Stimulated activated CD8-positive, alpha-beta memory T cell treated with anti-CD3 and anti-CD28 coated beads, Interleukin-4, amount 100 ng/mL, for 24 hours (primary cell): ENCODE measurements at regions not wholly inside any gene's neighbourhood (a gene's known extent, or its start where the extent isn't known, plus 50 kb on each side); places are given as distances from the start of the nearest gene placed in this dataset.

Experiments used
- DNase-seq: peaks from one replicate; pipeline ENCODE4 v3.0.0-alpha.2; 2020; ENCODE audit warnings: low read depth

DNA sequence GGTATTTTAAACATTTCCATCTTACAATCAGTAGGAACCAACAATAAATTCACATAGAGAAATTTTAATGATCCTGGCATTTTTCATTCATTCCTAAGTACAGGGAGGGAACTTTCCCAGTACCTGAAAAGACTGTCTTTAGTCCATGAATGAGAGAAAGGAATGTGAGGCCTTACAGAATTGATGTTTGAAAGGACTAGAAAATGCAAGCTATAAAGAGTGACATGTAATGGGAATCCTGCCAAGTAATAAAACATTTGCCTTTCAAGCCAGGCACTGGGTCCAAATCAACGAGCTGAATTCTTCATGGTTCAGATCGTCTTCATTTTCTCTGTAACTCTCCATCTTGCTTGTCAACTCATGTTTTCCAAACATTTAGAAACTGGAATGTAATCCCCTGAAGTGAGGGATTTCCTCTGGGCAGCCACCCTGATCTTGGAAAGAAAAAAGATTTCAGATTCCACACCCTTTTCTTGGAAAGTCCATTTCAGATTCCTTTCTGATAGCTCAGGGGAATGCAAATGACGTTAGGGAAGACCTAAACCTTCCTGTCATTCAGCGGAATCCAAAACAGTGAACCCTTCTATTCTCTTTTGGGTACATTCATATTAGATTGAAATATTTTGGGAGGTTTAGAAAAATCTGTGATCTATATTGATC, 315.8 kb downstream of the SH3GL2 start:
- DNase-seq: no peak

DNA sequence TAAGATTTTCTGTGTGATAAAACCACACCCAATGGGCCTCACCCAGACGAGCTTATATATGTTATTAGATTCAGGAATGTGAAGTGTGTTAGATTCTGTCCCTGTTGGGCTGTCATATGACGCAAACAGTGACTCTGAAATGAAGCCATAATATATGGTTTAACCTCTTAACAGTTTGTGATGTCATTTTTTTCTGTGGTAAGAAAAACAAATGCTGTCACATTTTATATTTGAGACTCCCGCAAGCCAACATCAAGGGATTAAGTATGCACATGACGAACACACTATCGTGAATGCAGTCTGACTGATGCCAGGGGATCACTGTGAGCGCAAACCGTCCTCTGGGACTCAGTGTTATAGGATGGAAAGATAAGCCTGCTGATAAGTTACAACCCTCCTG, 321.7 kb downstream of the SH3GL2 start:
- no peak for DNase-seq

DNA sequence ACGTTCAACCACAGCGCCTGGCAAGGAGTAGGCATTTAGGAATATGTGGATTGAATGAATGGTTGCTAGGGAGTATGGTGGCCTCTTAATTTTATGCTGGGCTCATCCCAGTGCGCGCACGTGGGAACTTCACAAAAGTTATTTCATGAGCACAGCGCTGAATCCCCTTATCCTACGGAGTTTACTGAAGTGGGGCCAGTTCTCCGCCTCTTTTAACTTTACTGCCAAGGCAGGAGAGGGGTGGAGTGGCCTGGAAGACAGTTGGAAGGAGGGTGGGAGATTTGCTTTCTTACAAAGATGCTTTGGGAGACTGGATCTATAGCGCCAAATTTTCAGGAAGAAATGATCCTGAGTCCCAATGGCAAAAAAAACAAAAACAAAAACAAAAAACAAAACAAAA, 326.5 kb downstream of the SH3GL2 start:
- no peak for DNase-seq

DNA sequence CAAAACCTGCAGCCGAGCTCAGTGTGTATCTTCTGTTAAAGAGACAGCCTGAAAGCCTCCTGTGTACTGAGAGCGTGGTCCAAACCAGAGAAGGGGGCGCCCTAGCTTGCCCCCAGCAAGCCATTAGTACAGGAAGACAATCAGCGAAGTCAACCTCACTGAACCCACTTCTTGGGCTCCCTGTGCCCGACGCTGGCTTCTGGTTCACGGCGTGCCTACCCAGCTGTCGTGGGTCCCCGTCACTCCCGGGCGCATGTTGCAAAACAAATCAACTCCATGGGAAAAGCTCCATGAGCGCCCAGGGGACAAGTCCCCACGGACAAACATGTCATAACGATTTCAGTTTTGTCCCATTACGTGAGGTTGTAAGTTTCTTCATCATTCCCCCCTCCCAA, 326.9 kb downstream of the SH3GL2 start:
- DNase-seq: no peak

GRCh38 chr9:17906176-17906840, 327.4 kb downstream of the SH3GL2 start:
- DNase-seq: no peak

GRCh38 chr9:17906841-17907778, 328.2 kb downstream of the SH3GL2 start:
- DNase-seq: no peak

GRCh38 chr9:17907779-17908508, 329.1 kb downstream of the SH3GL2 start:
- DNase-seq: no peak

DNA sequence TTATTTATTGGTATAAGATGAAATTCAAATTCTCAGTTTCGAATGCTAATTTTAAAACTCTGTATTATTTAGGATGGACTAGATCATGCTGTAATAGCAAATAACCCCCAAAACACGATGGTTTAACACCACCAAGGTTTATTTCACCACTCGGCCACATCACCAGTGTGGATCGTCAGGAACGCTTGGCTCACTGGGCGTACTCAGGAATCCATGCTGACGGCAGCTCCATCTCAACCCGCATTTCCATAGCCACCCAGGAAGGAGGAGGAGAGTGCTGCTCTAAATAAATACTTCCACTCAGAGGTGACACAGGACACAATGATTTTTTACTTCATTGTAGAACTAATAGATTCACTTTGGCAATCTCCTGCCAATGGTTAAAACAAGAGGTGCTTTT, 347.4 kb downstream of the SH3GL2 start:
- DNase-seq: no peak

DNA sequence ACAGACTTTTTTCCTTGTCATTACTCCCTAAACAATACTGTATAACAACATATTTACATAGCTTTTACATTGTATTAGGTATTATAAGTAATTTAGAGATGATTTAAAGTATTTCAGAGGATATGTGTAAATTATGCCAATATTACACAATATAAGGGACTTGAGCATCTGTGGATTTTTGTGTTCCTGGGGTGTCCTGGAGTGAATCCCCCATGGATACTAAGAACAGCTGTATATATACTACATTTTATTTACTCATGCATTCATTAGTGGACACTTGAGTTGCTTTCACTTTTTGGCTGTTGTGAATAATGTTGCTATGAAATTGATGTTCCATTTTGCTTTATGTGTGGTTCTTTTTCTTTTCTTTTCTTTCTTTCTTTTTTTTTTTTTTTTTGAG, 348.8 kb downstream of the SH3GL2 start:
- DNase-seq: no peak

DNA sequence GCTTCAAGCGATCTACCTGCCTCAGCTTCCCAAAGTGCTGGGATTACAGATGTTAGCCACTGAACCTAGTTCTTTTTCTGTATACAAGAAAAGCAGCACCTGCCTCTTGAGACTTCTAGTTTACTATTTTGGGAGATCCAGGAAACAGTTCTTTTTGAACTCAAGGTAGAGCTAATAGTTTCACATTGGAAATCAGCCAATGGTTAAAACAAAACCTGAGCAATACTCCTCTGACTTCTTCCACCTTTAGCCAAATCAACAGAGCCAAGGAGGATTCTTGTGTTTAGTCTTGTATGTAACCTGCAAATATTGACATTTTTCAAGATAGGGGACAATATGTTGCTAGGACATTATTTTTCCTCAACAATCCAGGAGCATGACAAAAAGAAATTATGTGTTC, 349.4 kb downstream of the SH3GL2 start:
- DNase-seq: no peak

DNA sequence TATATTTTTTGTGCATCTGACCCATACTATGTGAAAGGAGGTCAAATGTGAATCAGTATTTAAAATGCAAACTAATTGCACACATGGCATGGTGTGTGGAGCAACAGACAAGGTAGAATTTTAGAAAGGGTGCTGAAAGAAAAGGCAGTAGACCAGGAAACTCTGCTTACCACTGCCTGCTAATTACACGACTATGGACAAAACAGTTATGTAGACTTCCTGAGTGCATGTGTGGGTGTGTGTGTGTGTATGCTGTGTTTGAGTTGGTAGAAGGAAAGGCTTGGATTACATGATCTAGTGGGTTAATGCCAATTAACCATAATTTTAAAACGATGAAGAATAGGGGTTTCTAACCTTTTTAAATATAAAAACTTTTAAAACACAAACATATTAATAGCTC, 349.9 kb downstream of the SH3GL2 start:
- DNase-seq: no peak

DNA sequence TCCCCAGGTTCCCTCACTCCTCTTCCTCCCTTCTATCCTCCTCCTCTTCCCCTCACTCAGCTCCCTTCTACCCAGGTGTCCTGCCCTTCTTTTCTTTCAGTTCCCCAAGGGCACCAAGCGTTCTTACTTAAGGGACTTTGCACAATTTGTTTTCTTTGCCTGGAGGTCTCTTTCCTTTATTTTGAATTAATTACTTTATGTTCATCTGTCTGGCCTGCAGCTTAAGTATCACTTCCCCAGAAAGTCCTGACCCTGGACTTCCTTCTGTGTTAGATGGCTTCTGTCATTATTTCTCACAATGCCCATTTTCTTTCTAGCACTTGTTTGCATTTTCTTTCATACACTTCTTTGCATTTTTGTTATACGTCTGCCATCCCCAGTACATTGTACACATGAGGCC, 350.6 kb downstream of the SH3GL2 start:
- DNase-seq: no peak

GRCh38 chr9:17930071-17930470, 351.2 kb downstream of the SH3GL2 start:
- DNase-seq: no peak

DNA sequence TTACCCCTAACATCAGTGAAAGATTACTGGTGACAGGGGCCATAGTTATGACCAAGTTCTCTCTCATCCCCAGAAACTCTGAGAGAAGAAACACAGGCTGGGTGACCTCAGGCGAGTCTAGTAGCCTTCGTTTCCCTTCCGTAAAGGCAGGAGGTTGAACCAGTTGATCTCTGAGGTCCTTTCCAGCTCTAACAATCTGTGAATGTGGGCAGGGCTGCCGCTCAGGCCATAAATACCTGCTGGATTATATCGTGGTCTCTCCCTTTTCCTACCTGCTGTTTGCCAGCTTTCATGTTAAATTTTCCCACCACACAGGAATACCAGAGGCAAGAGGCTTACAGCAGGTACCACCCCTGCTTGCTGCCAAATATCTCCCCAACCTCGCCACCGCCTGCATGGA, 357.5 kb downstream of the SH3GL2 start:
- no peak for DNase-seq

DNA sequence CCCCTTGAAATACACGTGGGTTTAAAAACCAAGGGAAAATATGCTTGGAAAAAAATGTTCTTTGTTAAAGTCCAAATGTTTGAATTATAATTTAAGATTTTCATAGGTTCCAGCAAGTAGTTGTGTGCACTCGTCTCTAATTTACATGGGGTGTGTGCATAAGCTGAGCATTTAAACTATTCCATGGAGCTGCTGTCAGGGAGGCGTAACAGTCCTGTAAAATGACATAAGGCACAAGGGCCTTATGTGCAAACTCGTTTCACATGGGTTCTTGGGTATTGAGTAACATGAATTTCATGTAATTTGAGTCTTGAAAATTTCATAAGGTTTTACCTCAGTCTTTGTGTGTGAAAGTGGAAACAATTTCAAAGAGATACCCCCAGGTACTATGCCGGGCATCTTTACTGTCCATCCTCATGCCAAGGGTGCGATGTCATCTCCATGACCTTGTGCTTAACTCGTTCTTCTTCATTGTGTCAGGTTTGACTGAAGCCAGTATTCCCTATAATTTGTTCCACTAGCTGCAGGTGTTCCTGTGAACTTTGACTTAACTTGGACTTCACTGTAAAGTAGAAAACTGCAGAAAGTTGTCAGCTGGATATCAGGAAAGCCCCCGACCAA, 359.3 kb downstream of the SH3GL2 start:
- no peak for DNase-seq

DNA sequence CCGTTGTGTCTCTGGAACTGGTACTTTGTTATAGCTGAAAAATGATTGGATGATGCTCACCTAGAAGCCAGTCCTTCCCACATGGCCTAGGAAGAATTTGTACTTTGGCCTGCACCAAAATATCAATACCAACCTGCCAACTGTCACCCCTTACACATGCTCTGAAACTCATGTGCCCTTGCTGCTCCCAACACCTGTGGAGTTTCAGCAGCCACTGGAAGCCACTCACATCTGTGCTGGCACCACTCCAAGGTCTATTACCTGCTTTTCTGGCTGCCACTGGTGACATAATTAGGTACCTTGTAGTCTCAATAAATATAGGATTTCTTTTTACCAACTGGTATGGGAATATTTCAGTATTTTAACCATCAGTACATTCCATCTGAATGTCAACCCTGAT, 363.6 kb downstream of the SH3GL2 start:
- DNase-seq: no peak

DNA sequence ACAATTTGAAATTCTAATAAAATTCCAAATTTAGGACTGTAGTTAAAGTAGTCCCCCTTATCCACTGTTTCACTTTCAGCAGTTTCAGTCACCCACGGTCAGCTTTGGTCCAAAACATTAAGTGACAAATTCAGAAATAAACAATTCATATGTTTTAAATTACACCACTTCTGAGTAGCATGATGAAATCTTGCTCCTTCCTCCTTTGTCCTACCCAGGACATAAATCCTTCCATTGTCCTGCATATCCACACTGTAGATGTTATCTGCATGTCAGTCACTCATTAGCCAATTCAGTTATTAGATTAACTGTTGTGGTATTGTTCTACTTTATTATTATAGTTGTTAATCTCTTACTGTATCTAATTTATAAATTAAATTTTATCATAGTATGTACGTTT, 376.5 kb downstream of the SH3GL2 start:
- no peak for DNase-seq

DNA sequence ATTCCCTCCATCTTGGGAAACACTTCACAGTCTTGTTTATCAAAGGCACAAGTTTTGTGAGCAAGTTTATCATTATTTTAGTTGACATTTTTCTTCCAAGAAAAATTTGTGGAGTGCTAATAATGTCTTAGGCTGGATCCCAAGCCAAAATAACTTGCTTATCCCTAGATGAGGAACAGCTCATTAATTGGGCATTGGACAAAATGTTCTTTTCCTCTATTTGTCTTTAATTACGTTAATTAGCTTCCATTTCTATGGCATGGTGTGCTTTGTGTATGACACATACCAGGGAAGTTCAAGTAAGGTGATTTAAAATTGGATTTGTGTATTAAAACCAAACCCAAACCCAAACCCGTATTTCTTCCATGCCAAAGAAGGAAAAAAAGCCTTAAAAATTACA, 379.5 kb downstream of the SH3GL2 start:
- no peak for DNase-seq

DNA sequence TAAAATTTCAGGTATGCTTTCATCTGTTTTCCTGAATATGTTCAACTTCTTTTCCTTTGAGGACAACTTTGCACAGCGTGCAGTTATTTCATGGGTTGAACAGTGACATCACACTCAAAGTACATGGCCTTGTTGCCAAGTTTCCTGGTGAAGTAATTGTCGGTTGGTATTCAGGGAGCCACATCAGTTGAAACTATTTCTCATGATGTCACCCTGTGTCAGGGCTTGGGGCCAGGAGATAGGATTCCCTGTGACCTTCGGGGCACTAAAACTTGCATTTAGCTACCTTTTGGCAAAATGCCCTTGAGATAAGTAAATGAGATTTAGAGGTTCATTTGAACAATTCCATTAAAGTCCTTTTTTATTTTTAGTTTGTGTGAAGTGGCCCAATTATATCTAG, 383.9 kb downstream of the SH3GL2 start:
- DNase-seq: no peak

GRCh38 chr9:17963498-17963897, 384.6 kb downstream of the SH3GL2 start:
- no peak for DNase-seq

GRCh38 chr9:17967731-17968130, 388.9 kb downstream of the SH3GL2 start:
- DNase-seq: no peak

DNA sequence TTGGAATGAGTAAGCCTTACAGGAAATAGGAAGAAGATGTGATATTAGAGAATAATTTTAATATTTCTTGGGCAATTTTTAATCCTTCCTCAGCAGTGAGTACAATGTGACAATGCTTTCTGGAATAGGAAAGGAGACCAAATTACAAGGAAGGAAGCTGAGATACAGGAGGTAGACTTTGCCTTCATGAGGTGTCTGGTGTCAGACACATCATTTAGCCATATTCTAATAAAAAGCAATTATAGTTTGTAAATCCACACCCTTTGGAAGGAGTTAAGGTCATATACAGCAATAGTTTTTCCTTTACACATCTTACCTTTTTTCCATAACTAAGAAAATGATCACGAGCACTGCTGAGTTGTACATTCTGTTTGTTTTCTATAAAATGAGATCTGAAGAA, 390.4 kb downstream of the SH3GL2 start:
- DNase-seq: no peak
